Right atrium auricular region (tissue), 2 donors: ENCODE measurements at regions not wholly inside any gene's neighbourhood (a gene's known extent, or its start where the extent isn't known, plus 50 kb on each side); places are given as distances from the start of the nearest gene placed in this dataset.
A peak's percentile ranks its signal among the peaks of the same experiment; 100 is the strongest.

Experiments used
- DNase-seq: peaks from one replicate; pipeline ENCODE4 v3.0.0-alpha.2; 2019; ENCODE audit warnings: low spot score
- H3K27ac ChIP-seq, 2 donors: fragments of 200-600 bp; sonication (generic); 1 replicate in 1 of 2; 2 replicates in 1 of 2; pipeline ENCODE4 v1.5.1; 2016 to 2019
- H3K27me3 ChIP-seq, 2 donors: fragments of 200-600 bp; sonication (generic); one replicate each; pipeline versions ENCODE4 v1.5.1 to v1.6.0; 2017 to 2019
- H3K36me3 ChIP-seq: fragments of 200-600 bp; sonication (generic); one replicate; pipeline ENCODE4 v1.5.1; 2016
- H3K4me1 ChIP-seq, 2 donors: fragments of 200-600 bp; sonication (generic); one replicate each; pipeline versions ENCODE4 v1.5.1 to v1.6.0; 2017 to 2019
- H3K4me3 ChIP-seq, 2 donors: fragments of 200-600 bp; sonication (generic); 1 replicate in 1 of 2; 2 replicates in 1 of 2; pipeline ENCODE4 v1.5.1; 2017 to 2019; ENCODE audit warnings: mild to moderate bottlenecking in 1 of 2, moderate library complexity in 1 of 2
- H3K9me3 ChIP-seq, 2 donors: fragments of 200-600 bp; sonication (generic); one replicate each; pipeline ENCODE4 v1.5.1; 2019
- TF ChIP-seq, protein P1 (sequence below), 2 donors: fragments of 200-600 bp; sonication (generic); IDR thresholded peaks; one replicate each; pipeline ENCODE4 v1.5.1; 2019; ENCODE audit warnings: antibody characterized with exemption in 2 of 2

DNA sequence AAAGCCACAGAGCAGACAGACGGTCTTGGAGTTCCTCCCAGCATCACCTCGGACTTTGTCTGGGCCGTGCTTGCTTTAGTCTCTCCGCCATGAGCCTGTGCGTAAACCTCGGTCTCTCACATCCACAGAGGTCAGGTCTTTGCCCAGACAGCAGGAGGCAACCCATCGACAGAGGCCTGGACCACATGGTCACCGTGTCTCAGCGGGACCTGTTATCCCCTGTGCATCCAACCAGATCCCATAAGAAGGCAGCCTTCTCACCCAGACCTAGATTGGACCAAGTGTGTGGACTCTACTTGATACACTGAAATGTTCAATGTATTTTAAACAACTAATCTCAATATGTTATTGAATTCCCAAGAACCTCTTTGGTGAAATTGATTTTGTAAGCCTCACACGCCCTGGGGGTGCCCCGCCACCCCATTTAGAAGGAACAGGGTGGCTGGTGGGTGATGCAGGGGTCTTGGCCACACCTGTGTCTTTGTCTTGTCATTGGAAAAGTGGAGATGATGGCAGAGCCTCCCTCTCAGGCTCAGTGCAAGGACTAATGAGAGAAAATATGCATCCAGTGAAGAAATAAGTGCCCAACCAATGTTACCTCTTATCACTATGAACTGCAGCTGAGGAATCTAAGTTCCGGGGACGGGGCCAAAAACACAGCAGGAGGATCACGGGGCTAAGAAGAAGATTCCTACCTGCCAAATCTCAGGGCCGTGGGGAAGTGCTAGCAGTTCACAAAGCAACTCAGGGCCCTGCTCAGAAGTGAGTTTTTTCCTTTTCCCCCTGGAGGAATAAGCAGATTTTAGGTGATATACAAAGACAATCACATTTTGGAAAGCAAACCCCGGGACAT lies 101.6 kb upstream of the BACE2 start:
- no peak overlapping the region for H3K4me3 ChIP-seq
- peaks cover 0 to 10% of the 10 kb centered on the region in 2 donors for H3K4me1 ChIP-seq
- TF ChIP-seq, protein P1, sequence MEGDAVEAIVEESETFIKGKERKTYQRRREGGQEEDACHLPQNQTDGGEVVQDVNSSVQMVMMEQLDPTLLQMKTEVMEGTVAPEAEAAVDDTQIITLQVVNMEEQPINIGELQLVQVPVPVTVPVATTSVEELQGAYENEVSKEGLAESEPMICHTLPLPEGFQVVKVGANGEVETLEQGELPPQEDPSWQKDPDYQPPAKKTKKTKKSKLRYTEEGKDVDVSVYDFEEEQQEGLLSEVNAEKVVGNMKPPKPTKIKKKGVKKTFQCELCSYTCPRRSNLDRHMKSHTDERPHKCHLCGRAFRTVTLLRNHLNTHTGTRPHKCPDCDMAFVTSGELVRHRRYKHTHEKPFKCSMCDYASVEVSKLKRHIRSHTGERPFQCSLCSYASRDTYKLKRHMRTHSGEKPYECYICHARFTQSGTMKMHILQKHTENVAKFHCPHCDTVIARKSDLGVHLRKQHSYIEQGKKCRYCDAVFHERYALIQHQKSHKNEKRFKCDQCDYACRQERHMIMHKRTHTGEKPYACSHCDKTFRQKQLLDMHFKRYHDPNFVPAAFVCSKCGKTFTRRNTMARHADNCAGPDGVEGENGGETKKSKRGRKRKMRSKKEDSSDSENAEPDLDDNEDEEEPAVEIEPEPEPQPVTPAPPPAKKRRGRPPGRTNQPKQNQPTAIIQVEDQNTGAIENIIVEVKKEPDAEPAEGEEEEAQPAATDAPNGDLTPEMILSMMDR (IDR thresholded peaks at IDR 0.05), result no peak
- DNase-seq, result no peak
- no peaks in the 10 kb centered on the region for H3K36me3 ChIP-seq
- H3K27ac ChIP-seq, result no peak overlapping the region
- no peaks in the 10 kb centered on the region for H3K27me3 ChIP-seq
- no peaks in the 10 kb centered on the region for H3K9me3 ChIP-seq

GRCh38 chr21:41067709-41068108 lies 100.3 kb upstream of the BACE2 start:
- Histone ChIP-seq H3K36me3 (no peaks in the 10 kb centered on the region), H3K4me3 (no peak overlapping the region), H3K27ac (no peak overlapping the region), H3K4me1 (peaks cover 0 to 10% of the 10 kb centered on the region in 2 donors), H3K9me3 (no peaks in the 10 kb centered on the region), H3K27me3 (no peaks in the 10 kb centered on the region)
- TF ChIP-seq, protein P1 (IDR thresholded peaks at IDR 0.05), result no peak
- no peak for DNase-seq

- DNase-seq, result no peak
- Histone ChIP-seq H3K4me1 (peaks cover 0 to 10% of the 10 kb centered on the region in 2 donors), H3K27me3 (no peaks in the 10 kb centered on the region), H3K9me3 (no peaks in the 10 kb centered on the region), H3K4me3 (peak overlapping the region; percentile 11 to 38), H3K27ac (no peak overlapping the region), H3K36me3 (no peaks in the 10 kb centered on the region)
- TF ChIP-seq, protein P1 (IDR thresholded peaks at IDR 0.05), result no peak
Observed at GRCh38 chr21:41068496-41068895, 99.5 kb upstream of the BACE2 start.

GRCh38 chr21:41068967-41069642 lies 98.9 kb upstream of the BACE2 start:
- Histone ChIP-seq H3K4me1 (peaks cover 0 to 10% of the 10 kb centered on the region in 2 donors), H3K9me3 (no peaks in the 10 kb centered on the region), H3K27me3 (no peaks in the 10 kb centered on the region), H3K27ac (no peak overlapping the region), H3K4me3 (peak overlapping the region; percentile 11 to 38), H3K36me3 (no peaks in the 10 kb centered on the region)
- peak; percentile 83 for DNase-seq
- TF ChIP-seq, protein P1 (IDR thresholded peaks at IDR 0.05), result peak; percentile 89 to 93

DNA sequence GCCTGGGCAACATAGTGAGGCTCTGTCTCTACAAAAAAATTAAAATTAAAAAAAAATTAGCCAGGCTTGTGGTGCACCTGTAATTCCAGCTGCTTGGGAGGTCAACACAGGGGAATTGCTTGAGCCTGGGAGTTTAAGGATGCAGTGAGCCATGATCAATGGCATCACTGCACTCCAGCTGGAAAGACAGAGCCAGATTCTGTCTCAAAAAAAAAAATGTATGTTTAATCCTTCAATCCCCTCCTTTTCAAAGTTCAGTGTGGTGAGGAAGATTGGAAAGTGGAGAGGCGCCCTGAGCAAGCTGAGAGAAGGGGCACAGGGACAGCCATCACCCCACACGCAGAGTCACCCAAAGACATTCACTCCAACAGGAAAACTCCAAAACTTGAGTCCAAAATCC lies 97.7 kb upstream of the BACE2 start:
- no peak for DNase-seq
- TF ChIP-seq, protein P1 (IDR thresholded peaks at IDR 0.05), result no peak
- Histone ChIP-seq H3K4me3 (no peak overlapping the region), H3K9me3 (no peaks in the 10 kb centered on the region), H3K27me3 (no peaks in the 10 kb centered on the region), H3K27ac (no peak overlapping the region), H3K36me3 (no peaks in the 10 kb centered on the region), H3K4me1 (peaks cover 0 to 10% of the 10 kb centered on the region in 2 donors)
